HEK293T (cell line): ENCODE measurements at regions not wholly inside any gene's neighbourhood (a gene's known extent, or its start where the extent isn't known, plus 50 kb on each side); places are given as distances from the start of the nearest gene placed in this dataset.

ENCODE experiments used
- BHLHE40 ChIP-seq: fragments of 450-650 bp; IDR thresholded peaks from 2 replicates; pipeline ENCODE4 v1.6.1; 2016; ENCODE audit warnings: mild to moderate bottlenecking, moderate library complexity, borderline replicate concordance
- CTBP1 ChIP-seq: fragments of 450-650 bp; IDR thresholded peaks from 2 replicates; pipeline ENCODE4 v1.6.1; 2016; ENCODE audit warnings: borderline replicate concordance
- PKNOX1 ChIP-seq: fragments of 450-650 bp; IDR thresholded peaks from 2 replicates; pipeline ENCODE4 v1.6.1; 2016
- SP1 ChIP-seq: fragments of 450-650 bp; IDR thresholded peaks from 2 replicates; pipeline ENCODE4 v1.6.1; 2017
- TARDBP ChIP-seq: fragments of 450-650 bp; IDR thresholded peaks from 2 replicates; pipeline ENCODE4 v1.6.1; 2016

DNA sequence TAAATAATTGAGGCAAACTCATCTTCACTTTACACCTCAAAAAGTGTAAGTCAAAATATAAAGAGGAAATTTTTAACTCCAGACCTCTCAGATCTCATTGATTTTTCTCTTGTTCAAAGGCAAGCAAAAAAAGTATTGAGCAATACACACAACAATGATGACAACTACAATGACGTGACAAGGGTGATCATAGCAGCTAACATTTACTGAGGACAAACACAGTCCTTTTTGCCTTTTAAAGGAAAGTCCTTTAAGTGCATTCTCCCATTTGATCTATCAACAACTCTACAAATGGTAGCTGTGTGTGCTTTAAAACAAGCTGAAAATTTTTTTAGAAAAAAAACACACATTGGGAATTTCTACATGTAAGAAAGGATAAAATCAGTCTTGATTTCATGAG is 123.5 kb upstream of the CTAGE1 start:
- TF ChIP-seq PKNOX1 (no peak), SP1 (no peak), TARDBP (no peak), CTBP1 (no peak), BHLHE40 (no peak)
